Fibroblast of villous mesenchyme (primary cell): ENCODE measurements at regions not wholly inside any gene's neighbourhood (a gene's known extent, or its start where the extent isn't known, plus 50 kb on each side); places are given as distances from the start of the nearest gene placed in this dataset.
"Not testable (repeated sequence)": the region's sequence is repeated elsewhere in the genome, so short reads cannot be mapped to it uniquely, and the experiment has no call there.

Experiments used
- DNase-seq: peaks from one replicate; pipeline ENCODE4 v3.0.0-alpha.2; 2010; ENCODE audit warnings: low read depth
- H3K4me3 ChIP-seq: 2 replicates; pipeline ENCODE4 v1.5.1; 2011; ENCODE audit warnings: low read depth, mild to moderate bottlenecking, low read length
- TF ChIP-seq, protein P1 (sequence below): IDR thresholded peaks from 2 replicates; pipeline ENCODE4 v1.5.1; 2012; ENCODE audit warnings: low read depth, mild to moderate bottlenecking, low read length; ENCODE audit not compliant: insufficient read depth

DNA sequence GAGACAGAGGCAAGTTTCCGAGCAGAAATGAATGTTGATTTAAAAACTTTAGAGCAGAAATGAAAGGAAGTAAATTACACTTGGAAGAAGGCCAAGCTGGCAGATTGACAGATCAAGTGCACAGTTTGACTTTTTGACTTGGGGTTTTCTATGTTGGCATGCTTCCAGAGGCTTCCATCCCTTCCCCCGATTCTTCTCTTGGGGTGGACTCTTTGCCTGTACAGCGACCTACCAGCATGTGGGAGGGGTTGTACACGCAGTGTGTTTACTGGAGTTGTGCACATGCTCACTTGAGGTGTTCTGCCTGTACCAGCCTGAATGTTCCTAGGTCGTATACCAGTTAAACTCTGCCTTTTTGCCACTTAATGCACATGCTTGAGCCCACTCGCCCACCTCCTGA lies 701.5 kb upstream of the GBE1 start:
- no peak for DNase-seq
- no peak overlapping the region for H3K4me3 ChIP-seq
- TF ChIP-seq, protein P1, sequence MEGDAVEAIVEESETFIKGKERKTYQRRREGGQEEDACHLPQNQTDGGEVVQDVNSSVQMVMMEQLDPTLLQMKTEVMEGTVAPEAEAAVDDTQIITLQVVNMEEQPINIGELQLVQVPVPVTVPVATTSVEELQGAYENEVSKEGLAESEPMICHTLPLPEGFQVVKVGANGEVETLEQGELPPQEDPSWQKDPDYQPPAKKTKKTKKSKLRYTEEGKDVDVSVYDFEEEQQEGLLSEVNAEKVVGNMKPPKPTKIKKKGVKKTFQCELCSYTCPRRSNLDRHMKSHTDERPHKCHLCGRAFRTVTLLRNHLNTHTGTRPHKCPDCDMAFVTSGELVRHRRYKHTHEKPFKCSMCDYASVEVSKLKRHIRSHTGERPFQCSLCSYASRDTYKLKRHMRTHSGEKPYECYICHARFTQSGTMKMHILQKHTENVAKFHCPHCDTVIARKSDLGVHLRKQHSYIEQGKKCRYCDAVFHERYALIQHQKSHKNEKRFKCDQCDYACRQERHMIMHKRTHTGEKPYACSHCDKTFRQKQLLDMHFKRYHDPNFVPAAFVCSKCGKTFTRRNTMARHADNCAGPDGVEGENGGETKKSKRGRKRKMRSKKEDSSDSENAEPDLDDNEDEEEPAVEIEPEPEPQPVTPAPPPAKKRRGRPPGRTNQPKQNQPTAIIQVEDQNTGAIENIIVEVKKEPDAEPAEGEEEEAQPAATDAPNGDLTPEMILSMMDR: no peak

DNA sequence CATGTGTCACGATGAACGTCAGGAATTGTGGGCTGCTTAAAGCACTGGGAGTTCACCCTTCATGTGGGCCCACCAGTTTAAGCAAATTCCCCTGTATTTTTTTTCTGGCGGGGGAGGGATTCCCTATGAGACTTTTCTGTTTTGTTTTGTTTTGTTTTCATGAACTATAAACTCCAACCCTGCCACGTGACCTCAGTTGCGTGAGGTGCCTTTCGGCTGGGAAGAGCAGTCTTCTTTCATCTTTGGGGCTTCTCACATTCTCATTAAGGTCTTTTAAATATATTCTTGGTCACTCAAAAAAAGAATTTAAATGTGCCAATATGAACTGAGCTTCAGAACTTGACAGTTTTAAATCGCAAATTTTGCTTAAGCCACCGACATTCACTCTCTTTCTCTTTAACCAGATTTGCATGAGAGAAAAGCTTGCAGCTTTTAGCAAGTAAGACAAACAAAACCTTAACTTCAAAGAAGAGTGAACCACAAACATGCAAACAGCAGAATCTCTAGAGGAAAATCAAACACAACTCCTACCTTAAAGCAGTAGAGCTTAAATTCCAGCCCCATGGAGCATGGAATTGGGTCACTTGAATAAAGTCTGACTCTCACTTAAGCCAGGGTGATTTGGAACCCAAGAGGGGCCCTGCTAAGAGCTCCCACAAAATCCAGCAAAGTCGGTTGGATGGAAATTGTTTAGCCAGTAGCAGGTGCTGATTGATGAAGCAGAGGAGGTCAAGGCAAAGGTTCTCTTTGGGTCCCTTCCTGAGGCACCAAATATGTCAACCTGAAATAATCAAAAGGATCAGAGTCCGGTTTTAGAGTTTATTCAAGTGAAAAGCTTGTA lies 699.8 kb upstream of the GBE1 start:
- DNase-seq: no peak
- TF ChIP-seq, protein P1: no peak
- H3K4me3 ChIP-seq: no peak overlapping the region

DNA sequence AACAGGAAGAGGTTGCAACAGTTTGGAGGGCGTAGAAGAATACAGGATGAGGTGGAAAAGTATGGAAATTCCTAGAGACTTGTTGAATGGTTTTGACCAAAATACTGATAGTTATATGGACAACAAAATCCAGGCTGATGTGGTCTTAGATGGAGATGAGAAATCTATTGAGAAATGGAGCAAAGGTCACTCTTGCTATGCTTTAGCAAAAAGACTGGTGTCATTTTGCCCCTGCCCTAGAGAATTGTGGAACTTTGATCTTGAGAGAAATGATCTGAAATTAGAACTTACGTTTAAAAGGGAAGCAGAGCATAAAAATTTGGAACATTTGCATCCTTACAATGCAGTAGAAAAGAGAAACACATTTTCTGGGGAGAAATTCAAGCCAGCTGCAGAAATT lies 686.9 kb upstream of the GBE1 start:
- no peak overlapping the region for H3K4me3 ChIP-seq
- DNase-seq: no peak
- TF ChIP-seq, protein P1: no peak

DNA sequence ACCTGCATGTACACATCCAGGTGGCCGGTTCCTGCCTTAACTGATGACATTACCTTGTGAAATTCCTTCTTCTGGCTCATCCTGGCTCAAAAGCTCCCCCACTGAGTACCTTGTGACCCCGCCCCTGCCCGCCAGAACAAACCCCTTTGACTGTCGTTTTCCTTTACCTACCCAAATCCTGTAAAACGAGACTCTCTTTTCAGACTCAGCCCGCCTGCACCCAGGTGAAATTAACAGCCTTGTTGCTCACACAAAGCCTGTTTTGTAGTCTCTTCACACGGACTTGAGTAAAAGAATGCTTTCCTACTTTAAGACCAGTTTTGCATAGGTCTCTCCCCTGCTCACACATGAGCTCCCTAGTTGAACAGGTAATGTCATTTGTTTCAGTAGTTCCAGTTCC lies 667.4 kb upstream of the GBE1 start:
- not testable (repeated sequence) for H3K4me3 ChIP-seq, DNase-seq

DNA sequence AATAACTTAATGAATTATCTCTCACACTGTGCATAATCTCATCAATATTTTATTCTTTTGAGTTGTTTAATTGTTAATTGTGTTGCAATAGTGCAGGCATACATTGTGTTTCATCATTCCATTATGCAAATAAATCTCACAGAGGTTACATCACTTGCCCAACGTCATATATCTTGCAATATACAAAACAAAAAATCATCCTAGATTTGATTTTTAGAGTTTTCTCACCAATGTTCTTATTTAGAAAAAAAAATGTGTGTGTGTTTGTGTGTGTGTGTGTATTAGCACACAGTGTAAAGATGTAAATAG lies 662.5 kb upstream of the GBE1 start:
- H3K4me3 ChIP-seq: no peak overlapping the region
- no peak for DNase-seq
- TF ChIP-seq, protein P1: no peak

DNA sequence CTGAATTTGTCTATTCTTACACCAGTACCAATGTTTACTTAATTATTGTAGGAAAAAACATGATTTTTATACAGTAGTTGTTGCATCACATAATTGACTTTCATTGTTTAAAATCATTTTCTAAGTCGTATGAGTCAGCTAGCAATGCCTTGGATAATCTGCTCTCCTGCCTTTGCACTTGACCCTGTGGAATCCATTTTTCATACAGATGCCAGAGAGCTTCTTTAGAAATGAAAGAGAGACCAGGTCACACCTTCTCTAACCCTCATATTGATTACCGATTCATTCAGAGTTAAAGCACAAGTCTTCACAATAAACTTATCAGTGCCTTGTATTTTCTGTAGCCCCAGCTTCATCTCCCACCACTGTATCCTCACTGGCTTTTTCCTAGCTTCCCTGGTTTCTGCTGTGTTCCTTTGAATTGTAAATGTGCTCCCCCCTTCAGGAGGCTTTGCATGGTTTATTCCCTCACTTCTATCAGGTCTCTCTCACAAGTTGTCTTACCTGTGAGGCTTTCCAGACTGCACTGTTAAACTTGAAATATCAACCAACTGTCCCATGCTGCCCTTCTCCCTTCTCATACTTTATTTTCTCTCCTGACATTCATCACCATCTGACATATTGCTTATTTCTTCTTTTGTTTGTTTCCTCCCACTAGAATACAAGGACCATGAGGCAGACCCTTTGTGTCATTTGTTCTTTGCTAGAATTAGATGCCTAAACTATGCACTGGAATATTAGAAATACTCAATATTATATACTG lies 662.0 kb upstream of the GBE1 start:
- DNase-seq: no peak
- no peak overlapping the region for H3K4me3 ChIP-seq
- TF ChIP-seq, protein P1: no peak

DNA sequence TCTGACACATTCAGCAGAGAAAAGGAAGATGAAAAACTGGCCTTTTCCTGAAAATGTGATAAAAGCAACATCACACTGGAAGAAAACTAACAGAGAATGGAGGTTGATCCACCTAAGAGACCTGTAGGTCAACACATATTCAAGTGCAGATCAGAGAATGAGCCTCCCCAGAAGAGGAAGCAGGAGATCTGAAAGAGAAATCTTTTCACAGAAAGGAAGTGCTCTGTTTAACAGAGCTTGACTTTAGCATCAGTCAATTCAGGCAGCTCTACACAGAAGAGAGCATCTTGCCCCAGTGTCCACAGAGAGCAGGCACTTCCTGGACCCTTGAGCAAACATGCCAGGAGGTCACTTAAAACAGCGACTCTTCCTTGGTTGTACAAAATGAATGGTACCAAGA lies 655.4 kb upstream of the GBE1 start:
- no peak for DNase-seq
- H3K4me3 ChIP-seq: no peak overlapping the region
- TF ChIP-seq, protein P1: no peak
